Hematopoietic multipotent progenitor cell (in vitro differentiated cells): ENCODE measurements at regions not wholly inside any gene's neighbourhood (a gene's known extent, or its start where the extent isn't known, plus 50 kb on each side); places are given as distances from the start of the nearest gene placed in this dataset.
"Not testable (repeated sequence)": the region's sequence is repeated elsewhere in the genome, so short reads cannot be mapped to it uniquely, and the experiment has no call there.

Experiments
- DNase-seq, 3 donors: peaks; one replicate each; pipeline ENCODE4 v3.0.0-alpha.2; 2011 to 2015; ENCODE audit warnings: low read depth in 2 of 3, low spot score in 2 of 3

- no peak for DNase-seq
Measured at GRCh38 chr7:136441835-136442234, 426.6 kb upstream of the CHRM2 start.

GRCh38 chr7:136431736-136432135, 436.7 kb upstream of the CHRM2 start:
- DNase-seq = not testable (repeated sequence)

DNA sequence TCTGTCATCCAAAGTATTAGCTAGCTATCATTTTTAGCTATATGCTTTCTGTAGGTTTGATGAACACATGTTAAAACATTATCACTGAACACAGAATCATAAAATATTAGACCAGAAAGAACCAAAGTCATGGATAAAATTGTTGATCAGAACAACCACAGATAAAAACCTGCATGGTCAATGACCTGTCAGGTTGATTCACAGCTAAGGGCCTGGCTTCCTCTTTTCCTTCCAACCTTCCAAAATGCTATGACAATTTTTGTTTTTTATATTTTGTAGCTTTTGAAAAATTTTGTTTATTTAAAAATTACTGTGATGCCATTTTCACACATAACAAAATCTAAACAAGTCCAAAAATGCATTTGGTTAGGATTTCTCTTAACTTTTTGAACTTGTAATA, 444.4 kb upstream of the CHRM2 start:
- DNase-seq = no peak

DNA sequence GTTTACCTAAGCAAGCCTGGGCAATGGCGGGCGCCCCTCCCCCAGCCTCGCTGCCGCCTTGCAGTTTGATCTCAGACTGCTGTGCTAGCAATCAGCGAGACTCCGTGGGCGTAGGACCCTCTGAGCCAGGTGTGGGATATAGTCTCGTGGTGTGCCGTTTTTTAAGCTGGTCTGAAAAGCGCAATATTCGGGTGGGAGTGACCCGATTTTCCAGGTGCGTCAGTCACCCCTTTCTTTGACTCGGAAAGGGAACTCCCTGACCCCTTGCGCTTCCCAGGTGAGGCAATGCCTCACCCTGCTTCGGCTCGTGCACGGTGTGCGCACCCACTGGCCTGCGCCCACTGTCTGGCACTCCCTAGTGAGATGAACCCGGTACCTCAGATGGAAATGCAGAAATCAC, 442.6 kb upstream of the MTPN start:
- DNase-seq = not testable (repeated sequence)

- DNase-seq = no peak
Measured at GRCh38 chr7:136412952-136413351, 435.8 kb upstream of the MTPN start.

DNA sequence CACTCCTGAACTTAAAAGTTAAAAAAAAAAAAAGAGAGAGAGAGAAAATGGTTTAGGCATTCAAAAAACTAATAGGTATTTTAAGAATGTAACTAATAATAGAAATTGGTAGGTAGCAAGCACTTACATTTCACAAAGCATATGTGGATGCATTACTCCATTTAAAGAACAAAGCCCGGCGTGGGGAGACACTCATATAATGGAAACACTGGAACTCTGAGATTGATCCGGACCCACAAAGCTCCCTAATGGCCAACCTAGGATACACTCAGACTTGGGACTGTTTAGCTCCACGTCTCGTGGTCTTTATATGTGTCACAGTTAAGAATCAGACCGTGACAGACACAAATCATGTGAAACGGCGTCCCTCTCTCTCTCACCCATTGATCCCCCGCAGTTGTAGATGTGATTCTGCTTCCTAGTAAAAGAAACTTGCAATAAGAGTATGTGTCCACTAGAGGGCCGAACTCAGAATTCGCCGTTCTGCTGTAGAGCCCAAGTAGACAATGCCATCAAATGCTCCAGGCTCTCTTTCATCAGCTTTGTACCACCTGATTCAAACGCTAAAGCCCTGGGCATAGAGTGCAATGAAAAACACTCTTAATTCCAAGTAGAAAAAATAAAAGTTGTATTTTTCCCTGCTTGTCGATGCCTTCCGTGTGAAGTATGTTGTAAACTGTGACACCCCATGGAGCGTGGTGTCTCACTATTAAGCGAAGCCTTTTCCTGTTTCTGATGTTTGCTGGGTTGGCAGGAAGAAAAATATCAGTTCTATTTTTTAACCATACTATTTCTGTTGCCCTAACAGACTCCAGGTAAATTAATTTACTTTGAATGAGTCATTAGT, 429.0 kb upstream of the MTPN start:
- DNase-seq = peak in 2 of 3 donors; percentile 30 to 69

GRCh38 chr7:136403591-136403990, 426.4 kb upstream of the MTPN start:
- no peak for DNase-seq

GRCh38 chr7:136400877-136401276, 423.7 kb upstream of the MTPN start:
- DNase-seq = no peak

DNA sequence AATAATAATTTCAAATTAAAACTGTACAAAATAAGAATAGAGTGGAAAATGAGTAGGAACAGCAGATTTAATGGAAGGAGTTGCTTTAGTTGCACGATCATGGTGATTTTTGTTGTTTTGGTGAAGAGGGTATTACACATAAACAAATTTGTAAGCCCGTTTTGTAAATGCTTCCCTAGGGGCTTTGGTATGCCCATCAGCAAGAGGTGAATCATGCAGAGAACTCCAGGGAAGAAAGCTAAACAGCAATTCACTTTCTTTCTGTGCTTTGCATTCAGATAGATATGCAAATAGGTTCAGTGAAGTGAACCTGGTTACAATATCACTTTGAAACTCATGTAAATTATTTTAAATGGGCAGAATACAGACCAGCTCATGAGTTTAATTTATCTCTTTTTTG, 422.2 kb upstream of the MTPN start:
- DNase-seq = no peak

- no peak for DNase-seq
Measured at GRCh38 chr7:136392856-136393255, 415.7 kb upstream of the MTPN start.

DNA sequence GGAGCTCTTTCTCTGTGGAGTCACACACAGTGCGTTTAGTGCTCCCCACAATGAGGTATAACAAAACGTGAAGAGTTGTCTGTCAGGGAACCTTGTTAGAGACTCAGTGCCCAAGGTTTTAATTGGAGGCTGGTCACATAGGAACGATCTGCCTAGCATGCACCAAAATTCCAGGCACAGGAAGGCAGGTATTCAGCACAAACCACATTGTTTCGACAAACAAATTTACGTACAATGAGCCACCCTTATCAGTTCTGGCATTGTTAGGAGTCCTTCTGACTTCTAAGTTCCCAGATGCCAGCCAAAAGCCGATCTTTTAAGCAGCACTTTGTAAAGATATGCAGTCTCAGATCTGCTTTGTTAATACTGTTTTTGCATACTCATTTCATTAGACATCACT, 414.2 kb upstream of the MTPN start:
- no peak for DNase-seq

DNA sequence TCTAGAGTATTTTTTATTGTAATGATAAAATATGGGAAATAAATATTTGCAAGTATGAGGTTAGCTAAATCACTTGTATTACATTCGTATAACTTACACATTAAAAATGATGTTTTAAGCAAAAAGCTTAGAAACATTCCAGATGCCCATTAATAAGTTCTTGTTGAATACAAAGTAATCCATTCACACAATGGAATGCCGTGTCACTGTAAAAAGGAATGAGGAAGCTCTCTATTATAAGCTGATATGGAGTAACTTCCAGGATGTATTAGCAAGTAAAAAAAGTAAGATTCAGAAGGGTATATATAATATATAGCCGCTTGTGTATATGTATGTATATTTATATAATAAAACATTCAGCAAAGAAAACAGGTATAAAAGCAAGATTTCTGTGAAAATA, 412.8 kb upstream of the MTPN start:
- DNase-seq = no peak

GRCh38 chr7:136386876-136387275, 409.7 kb upstream of the MTPN start:
- DNase-seq = no peak

DNA sequence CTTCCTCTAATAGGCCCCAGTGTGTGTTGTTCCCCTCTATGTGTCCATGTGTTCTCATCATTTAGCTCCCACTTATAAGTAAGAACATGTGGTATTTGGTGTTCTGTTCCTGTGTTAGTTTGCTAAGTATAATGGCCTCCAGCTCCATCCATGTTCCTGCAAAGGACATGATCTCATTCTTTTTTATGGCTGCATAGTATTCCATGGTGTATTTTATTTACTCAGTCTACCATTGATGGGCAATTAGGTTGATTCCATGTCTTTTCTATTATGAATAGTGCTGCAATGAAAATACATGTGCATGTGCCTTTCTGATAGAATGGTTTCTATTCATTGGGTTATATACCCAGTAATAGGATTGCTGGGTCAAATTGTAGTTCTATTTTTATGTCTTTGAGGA, 394.2 kb upstream of the MTPN start:
- not testable (repeated sequence) for DNase-seq

DNA sequence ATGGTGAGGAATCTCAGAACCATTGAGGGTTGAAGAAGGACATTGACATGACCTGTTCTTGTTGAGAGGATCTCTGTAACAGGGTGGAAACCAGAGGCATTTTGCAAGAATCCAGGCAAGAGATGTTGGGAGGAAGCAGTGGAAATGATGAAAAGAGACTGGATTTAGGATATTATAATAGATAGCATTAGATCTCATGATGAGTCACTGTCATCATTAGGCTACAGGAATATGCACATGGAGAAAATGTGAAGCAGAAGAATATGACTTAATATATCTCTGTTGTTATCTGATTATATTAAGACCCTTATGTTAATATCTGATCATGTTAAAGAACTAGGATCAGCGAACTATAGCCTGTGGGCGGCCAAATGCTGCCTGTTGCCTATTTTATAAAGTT, 393.0 kb upstream of the MTPN start:
- no peak for DNase-seq

DNA sequence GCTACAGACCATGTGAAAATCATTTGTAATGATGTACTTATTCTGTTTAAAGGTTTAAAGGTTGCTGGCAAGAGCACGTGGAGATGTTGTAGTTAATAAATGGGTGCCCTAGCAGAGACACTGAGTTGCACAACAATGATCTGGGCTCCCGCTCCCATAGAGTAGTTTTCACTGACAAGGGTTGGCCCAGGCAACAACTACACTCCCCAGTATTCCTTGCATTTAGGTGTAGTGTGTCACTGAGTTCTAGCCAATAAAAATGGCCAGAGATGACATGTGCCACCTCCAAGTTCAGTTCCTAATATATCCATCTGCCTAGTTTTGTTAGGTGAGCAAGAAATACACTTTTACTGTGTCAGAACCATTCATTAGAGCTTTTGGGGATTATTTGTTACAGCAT, 392.1 kb upstream of the MTPN start:
- no peak for DNase-seq

- DNase-seq = no peak
Measured at GRCh38 chr7:136359333-136359903, 382.3 kb upstream of the MTPN start.

GRCh38 chr7:136353287-136353686, 376.1 kb upstream of the MTPN start:
- no peak for DNase-seq

DNA sequence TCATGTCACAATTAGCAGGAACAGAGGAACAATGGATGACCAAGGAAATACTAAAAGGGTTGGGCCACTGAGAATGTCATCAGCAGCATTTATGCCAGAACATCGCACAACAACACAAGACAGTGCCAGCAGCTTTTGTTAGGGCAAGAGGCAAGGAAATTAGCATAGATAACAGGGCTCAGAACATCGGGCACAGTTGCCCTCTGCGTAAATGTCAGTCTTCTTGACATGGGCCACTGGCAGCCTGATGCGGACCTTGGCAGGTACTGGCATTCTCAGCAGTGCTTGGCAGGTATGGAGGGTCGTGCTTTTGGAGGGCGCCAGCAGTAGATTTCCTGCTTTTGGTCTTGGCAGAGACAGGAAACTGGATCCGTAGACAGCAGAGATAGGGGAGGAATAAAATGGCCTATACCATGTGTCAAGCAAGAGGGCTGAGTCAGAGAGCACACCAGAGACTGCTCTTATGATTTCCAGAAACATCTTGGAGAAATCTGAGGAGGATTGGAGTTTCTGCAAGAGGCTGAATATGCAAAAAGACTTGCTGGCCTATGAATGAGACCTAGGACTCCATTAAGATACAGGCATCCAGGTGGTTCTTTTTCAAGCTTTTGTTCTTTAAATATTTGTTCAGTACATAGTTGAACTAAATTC, 371.5 kb upstream of the MTPN start:
- no peak for DNase-seq

DNA sequence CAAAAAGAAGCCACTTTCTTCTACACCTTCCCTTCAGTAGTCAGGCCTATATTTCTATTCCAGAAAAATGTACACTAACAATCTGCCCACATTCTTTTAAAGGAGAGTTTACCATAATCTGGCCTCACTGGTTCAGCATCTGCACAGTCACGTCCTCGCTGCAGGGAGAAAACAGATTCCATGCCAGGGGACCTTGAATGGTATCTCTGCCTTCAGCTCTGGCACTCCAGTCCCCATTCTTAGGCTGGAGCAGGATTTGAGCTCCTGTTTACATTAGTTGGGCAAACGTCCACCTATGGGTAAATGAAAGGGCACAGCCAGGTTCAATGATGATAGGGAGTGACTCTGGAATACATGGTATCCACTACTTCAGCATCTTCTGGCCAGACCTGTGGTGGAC, 371.0 kb upstream of the MTPN start:
- DNase-seq = no peak

DNA sequence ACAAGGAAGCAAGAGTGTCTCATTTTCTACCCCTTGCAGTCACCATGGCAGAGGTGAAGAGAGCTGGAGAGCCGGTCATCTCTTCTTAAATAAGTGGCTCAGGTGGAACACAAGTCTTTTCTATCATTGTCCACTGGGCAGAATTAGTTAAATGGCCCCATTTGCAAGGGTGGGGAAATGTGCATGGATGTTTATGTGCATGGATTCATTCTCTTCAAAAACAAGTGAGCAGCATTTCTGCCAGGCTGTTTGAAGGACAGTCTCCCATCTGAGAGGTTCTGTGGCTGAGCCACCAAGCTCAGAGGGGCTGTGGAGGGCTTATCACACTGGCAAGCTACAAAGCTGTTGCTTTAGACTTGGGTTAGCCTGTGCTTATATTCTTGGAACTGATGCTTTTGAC, 370.3 kb upstream of the MTPN start:
- no peak for DNase-seq

- no peak for DNase-seq
Measured at GRCh38 chr7:136342251-136342650, 365.1 kb upstream of the MTPN start.
